Endodermal cell (in vitro differentiated cells): ENCODE measurements at regions not wholly inside any gene's neighbourhood (a gene's known extent, or its start where the extent isn't known, plus 50 kb on each side); places are given as distances from the start of the nearest gene placed in this dataset.

ENCODE experiments used
- DNase-seq: peaks from one replicate; pipeline ENCODE4 v3.0.0-alpha.2; 2017
- H3K27ac ChIP-seq: 2 replicates; pipeline ENCODE4 v1.5.1; 2013; ENCODE audit warnings: mild to moderate bottlenecking, low read depth, low read length, moderate library complexity
- H3K27me3 ChIP-seq: 2 replicates; pipeline ENCODE4 v1.6.1; 2013; ENCODE audit warnings: mild to moderate bottlenecking, low read length, moderate library complexity; ENCODE audit not compliant: insufficient read depth, control insufficient read depth, poor library complexity, severe bottlenecking
- H3K36me3 ChIP-seq: 2 replicates; pipeline ENCODE4 v1.7.0; 2013; ENCODE audit warnings: mild to moderate bottlenecking, low read length, moderate library complexity; ENCODE audit not compliant: control insufficient read depth, insufficient read depth
- H3K4me1 ChIP-seq: one replicate; pipeline ENCODE4 v1.7.0; 2013; ENCODE audit warnings: low read length; ENCODE audit not compliant: control insufficient read depth, insufficient read depth
- H3K4me3 ChIP-seq: 2 replicates; pipeline ENCODE4 v1.5.1; 2013; ENCODE audit warnings: mild to moderate bottlenecking, low read length, moderate library complexity
- H3K9ac ChIP-seq: 2 replicates; pipeline ENCODE4 v1.6.1; 2013; ENCODE audit warnings: mild to moderate bottlenecking, low read length, moderate library complexity; ENCODE audit not compliant: poor library complexity, severe bottlenecking; ENCODE audit errors: extremely low read depth
- H3K9me3 ChIP-seq: 2 replicates; pipeline ENCODE4 v1.6.1; 2013; ENCODE audit warnings: mild to moderate bottlenecking, low read length, moderate library complexity; ENCODE audit not compliant: control insufficient read depth
- H3K27ac Mint-ChIP-seq: 2 replicates; pipeline ENCODE4 v1.8.0; 2020; ENCODE audit warnings: mixed read lengths
- H3K27me3 Mint-ChIP-seq: 2 replicates; pipeline ENCODE4 v1.8.0; 2021; ENCODE audit warnings: mild to moderate bottlenecking, mixed read lengths; ENCODE audit not compliant: insufficient read depth
- H3K36me3 Mint-ChIP-seq: 2 replicates; pipeline ENCODE4 v1.8.0; 2020; ENCODE audit warnings: low read depth, mixed read lengths
- H3K4me1 Mint-ChIP-seq: 2 replicates; pipeline ENCODE4 v1.8.0; 2020; ENCODE audit warnings: mixed read lengths
- H3K4me3 Mint-ChIP-seq: 2 replicates; pipeline ENCODE4 v1.8.0; 2020; ENCODE audit warnings: mild to moderate bottlenecking, moderate library complexity, mixed read lengths
- H3K9me3 Mint-ChIP-seq: 2 replicates; pipeline ENCODE4 v1.8.0; 2020; ENCODE audit warnings: mild to moderate bottlenecking, mixed read lengths
- WGBS, 2 experiments: methylation state at CpG; one replicate each; pipeline versions ENCODE4 v1.1.5 to v1.1.7; 2013; ENCODE audit warnings: missing lambda C conversion rate in 2 of 2, mixed read lengths in 1 of 2; ENCODE audit not compliant: insufficient coverage in 1 of 2, insufficient read length in 1 of 2; 5-methylcytosine and 5-hydroxymethylcytosine counted together
- TF ChIP-seq, protein P1 (sequence below): fragments of 200-600 bp; sonication (generic); conservative IDR thresholded peaks from 2 replicates; pipeline ENCODE4 v1.5.0; 2021; ENCODE audit warnings: antibody characterized with exemption, mild to moderate bottlenecking

DNA sequence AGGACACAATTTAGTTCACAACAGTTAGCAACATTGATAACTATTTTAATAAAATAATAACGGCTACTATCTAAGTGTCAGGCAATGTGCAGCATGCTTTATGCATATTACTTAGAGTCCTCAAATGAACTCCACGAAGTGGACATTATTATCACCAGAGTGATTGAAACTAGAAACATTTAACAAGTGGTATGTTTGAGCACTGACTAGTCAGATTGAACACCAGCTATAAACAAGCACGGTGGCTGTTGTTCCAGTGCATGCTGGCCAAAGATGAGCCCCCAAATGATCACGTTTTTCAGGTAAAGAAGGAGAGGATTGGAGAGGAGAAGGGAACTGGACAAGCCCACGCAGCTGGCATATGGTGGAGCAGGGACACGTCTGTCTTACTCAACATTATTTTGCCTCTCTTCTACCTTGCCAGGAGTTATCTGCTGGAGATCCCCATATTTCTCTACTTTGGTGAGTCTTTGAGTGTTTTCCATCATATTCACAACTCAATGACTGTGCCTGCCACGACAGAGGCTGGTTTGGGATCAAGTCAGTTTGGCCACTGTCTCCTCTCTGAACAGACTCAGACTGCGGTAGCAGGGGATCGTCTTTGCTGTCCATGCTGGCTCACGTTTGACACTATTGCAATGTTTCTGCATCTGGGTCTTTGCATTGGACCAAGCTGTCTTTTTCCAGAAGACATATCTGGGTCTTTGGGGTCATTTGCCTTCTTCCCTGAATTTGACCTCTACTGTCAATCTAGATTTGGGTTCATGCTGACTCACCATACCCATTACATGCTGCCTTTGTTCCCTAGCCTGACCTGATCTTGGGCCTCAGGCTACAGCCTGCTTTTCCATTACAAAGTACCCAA is 66.0 kb upstream of the ACSL3 start:
- H3K27ac ChIP-seq, result no peak overlapping the region
- no peak overlapping the region for H3K4me3 Mint-ChIP-seq
- TF ChIP-seq, protein P1, sequence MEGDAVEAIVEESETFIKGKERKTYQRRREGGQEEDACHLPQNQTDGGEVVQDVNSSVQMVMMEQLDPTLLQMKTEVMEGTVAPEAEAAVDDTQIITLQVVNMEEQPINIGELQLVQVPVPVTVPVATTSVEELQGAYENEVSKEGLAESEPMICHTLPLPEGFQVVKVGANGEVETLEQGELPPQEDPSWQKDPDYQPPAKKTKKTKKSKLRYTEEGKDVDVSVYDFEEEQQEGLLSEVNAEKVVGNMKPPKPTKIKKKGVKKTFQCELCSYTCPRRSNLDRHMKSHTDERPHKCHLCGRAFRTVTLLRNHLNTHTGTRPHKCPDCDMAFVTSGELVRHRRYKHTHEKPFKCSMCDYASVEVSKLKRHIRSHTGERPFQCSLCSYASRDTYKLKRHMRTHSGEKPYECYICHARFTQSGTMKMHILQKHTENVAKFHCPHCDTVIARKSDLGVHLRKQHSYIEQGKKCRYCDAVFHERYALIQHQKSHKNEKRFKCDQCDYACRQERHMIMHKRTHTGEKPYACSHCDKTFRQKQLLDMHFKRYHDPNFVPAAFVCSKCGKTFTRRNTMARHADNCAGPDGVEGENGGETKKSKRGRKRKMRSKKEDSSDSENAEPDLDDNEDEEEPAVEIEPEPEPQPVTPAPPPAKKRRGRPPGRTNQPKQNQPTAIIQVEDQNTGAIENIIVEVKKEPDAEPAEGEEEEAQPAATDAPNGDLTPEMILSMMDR, result no peak
- peaks cover 12% of the 10 kb centered on the region for H3K27me3 Mint-ChIP-seq
- H3K36me3 Mint-ChIP-seq, result no peaks in the 10 kb centered on the region
- H3K4me1 ChIP-seq, result peaks cover 2% of the 10 kb centered on the region
- peaks cover 5% of the 10 kb centered on the region for H3K27me3 ChIP-seq
- no peak overlapping the region for H3K9ac ChIP-seq
- H3K36me3 ChIP-seq, result no peaks in the 10 kb centered on the region
- H3K4me1 Mint-ChIP-seq, result peaks cover 29% of the 10 kb centered on the region
- H3K27ac Mint-ChIP-seq, result no peak overlapping the region
- H3K9me3 Mint-ChIP-seq, result no peaks in the 10 kb centered on the region
- no peaks in the 10 kb centered on the region for H3K9me3 ChIP-seq
- DNase-seq, result no peak
- 74 to 76% methylated on average over 8 to 10 of the region's 10 CpGs for WGBS, 2 experiments
- no peak overlapping the region for H3K4me3 ChIP-seq

- TF ChIP-seq, protein P1, result no peak
- Histone ChIP-seq H3K4me1 (peaks cover 2% of the 10 kb centered on the region), H3K9ac (no peak overlapping the region), H3K27ac (no peak overlapping the region), H3K27me3 (peaks cover 7% of the 10 kb centered on the region), H3K9me3 (no peaks in the 10 kb centered on the region), H3K4me3 (no peak overlapping the region), H3K36me3 (no peaks in the 10 kb centered on the region)
- no peak overlapping the region for H3K27ac Mint-ChIP-seq
- no peaks in the 10 kb centered on the region for H3K36me3 Mint-ChIP-seq
- H3K9me3 Mint-ChIP-seq, result no peaks in the 10 kb centered on the region
- H3K4me3 Mint-ChIP-seq, result no peak overlapping the region
- peaks cover 29% of the 10 kb centered on the region for H3K4me1 Mint-ChIP-seq
- WGBS, 2 experiments, result 90 to 91% methylated on average over 4 to 6 of the region's 6 CpGs
- H3K27me3 Mint-ChIP-seq, result peaks cover 15% of the 10 kb centered on the region
- DNase-seq, result no peak
These were observed 65.1 kb upstream of the ACSL3 start for GRCh38 chr2:222795450-222796357.

GRCh38 chr2:222796413-222797103 is 64.3 kb upstream of the ACSL3 start:
- Histone ChIP-seq H3K4me1 (peaks cover 2% of the 10 kb centered on the region), H3K9ac (no peak overlapping the region), H3K9me3 (no peaks in the 10 kb centered on the region), H3K4me3 (no peak overlapping the region), H3K27ac (no peak overlapping the region), H3K36me3 (no peaks in the 10 kb centered on the region), H3K27me3 (peaks cover 7% of the 10 kb centered on the region)
- peak; percentile 73 for DNase-seq
- Mint-ChIP-seq H3K36me3 (no peaks in the 10 kb centered on the region), H3K4me3 (no peak overlapping the region), H3K27me3 (peaks cover 15% of the 10 kb centered on the region), H3K9me3 (no peaks in the 10 kb centered on the region), H3K27ac (no peak overlapping the region), H3K4me1 (peaks cover 29% of the 10 kb centered on the region)
- WGBS, 2 experiments, result 65 to 97% methylated on average over 3 to 5 of the region's 5 CpGs
- TF ChIP-seq, protein P1, result no peak
